Central memory CD8-positive, alpha-beta T cell (primary cell): ENCODE measurements at regions not wholly inside any gene's neighbourhood (a gene's known extent, or its start where the extent isn't known, plus 50 kb on each side); places are given as distances from the start of the nearest gene placed in this dataset.

Source experiments
- ATAC-seq: fragments of 150-1000 bp; cut with Tn5 transposase; replicated peaks from 2 replicates; pipeline ENCODE4 v1.10.0; 2022; ENCODE audit warnings: mild to moderate bottlenecking, moderate FRiP score, moderate number of reproducible peaks; ENCODE audit not compliant: poor library complexity, severe bottlenecking; ENCODE audit errors: extremely low read depth
- DNase-seq, 2 donors: peaks; one replicate each; pipeline ENCODE4 v3.0.0; 2021; ENCODE audit warnings: low spot score in 2 of 2
- H3K27ac Mint-ChIP-seq: one replicate; pipeline ENCODE4 v1.8.0; 2022; ENCODE audit warnings: low read depth, mild to moderate bottlenecking, moderate library complexity, mixed read lengths
- H3K27me3 Mint-ChIP-seq: one replicate; pipeline ENCODE4 v1.8.0; 2022; ENCODE audit warnings: mixed read lengths
- H3K36me3 Mint-ChIP-seq: one replicate; pipeline ENCODE4 v1.8.0; 2022; ENCODE audit warnings: mild to moderate bottlenecking, moderate library complexity, mixed read lengths; ENCODE audit not compliant: insufficient read depth
- H3K4me1 Mint-ChIP-seq: one replicate; pipeline ENCODE4 v1.8.0; 2022; ENCODE audit warnings: mixed read lengths
- H3K4me3 Mint-ChIP-seq: one replicate; pipeline ENCODE4 v1.8.0; 2022; ENCODE audit warnings: mild to moderate bottlenecking, moderate library complexity, mixed read lengths
- H3K9me3 Mint-ChIP-seq: one replicate; pipeline ENCODE4 v1.8.0; 2022; ENCODE audit warnings: mixed read lengths

- Mint-ChIP-seq H3K27ac (no peak overlapping the region), H3K9me3 (no peaks in the 10 kb centered on the region), H3K4me3 (no peak overlapping the region), H3K27me3 (no peaks in the 10 kb centered on the region), H3K36me3 (peaks cover 2% of the 10 kb centered on the region), H3K4me1 (no peaks in the 10 kb centered on the region)
- no peak for ATAC-seq
- no peak for DNase-seq
Observed at GRCh38 chr3:144350125-144350524, 378.5 kb downstream of the DIPK2A start.

DNA sequence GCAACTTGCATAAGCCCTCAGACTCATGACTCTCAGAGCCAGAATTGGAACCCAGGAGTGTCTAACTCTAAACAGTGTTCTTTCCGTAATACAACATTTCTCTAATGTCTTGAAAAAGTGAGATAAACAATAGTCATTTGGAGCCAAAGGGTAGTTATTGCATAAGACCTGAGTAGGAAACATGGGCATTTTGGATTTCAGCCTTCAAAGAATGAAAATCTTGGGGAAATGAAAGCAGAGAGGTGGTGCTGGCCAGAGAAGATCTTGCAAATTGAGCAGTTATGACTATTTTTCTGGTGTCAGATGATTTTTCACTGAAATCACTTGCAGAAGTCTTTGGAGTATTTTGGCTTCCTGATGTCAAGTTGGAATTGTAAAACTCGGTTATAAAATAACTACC lies 379.4 kb downstream of the DIPK2A start:
- Mint-ChIP-seq H3K36me3 (peaks cover 2% of the 10 kb centered on the region), H3K4me3 (no peak overlapping the region), H3K4me1 (no peaks in the 10 kb centered on the region), H3K9me3 (no peaks in the 10 kb centered on the region), H3K27ac (no peak overlapping the region), H3K27me3 (no peaks in the 10 kb centered on the region)
- DNase-seq = no peak
- ATAC-seq = no peak

- no peaks in the 10 kb centered on the region for H3K9me3 Mint-ChIP-seq
- DNase-seq (no peak), ATAC-seq (no peak)
- no peak overlapping the region for H3K27ac Mint-ChIP-seq
- H3K4me3 Mint-ChIP-seq = no peak overlapping the region
- H3K27me3 Mint-ChIP-seq = no peaks in the 10 kb centered on the region
- peaks cover 2% of the 10 kb centered on the region for H3K36me3 Mint-ChIP-seq
- H3K4me1 Mint-ChIP-seq = no peaks in the 10 kb centered on the region
Observed at GRCh38 chr3:144351773-144352365, 380.2 kb downstream of the DIPK2A start.

- no peaks in the 10 kb centered on the region for H3K36me3 Mint-ChIP-seq
- DNase-seq (no peak), ATAC-seq (no peak)
- H3K9me3 Mint-ChIP-seq = no peaks in the 10 kb centered on the region
- no peaks in the 10 kb centered on the region for H3K27me3 Mint-ChIP-seq
- no peak overlapping the region for H3K27ac Mint-ChIP-seq
- H3K4me1 Mint-ChIP-seq = no peaks in the 10 kb centered on the region
- H3K4me3 Mint-ChIP-seq = no peak overlapping the region
Observed at GRCh38 chr3:144358191-144358590, 386.6 kb downstream of the DIPK2A start.

- Mint-ChIP-seq H3K4me1 (no peaks in the 10 kb centered on the region), H3K4me3 (no peak overlapping the region), H3K9me3 (no peaks in the 10 kb centered on the region), H3K27me3 (no peaks in the 10 kb centered on the region), H3K27ac (no peak overlapping the region), H3K36me3 (no peaks in the 10 kb centered on the region)
- no peak for DNase-seq
- ATAC-seq = no peak
Observed at GRCh38 chr3:144361002-144361401, 389.4 kb downstream of the DIPK2A start.

DNA sequence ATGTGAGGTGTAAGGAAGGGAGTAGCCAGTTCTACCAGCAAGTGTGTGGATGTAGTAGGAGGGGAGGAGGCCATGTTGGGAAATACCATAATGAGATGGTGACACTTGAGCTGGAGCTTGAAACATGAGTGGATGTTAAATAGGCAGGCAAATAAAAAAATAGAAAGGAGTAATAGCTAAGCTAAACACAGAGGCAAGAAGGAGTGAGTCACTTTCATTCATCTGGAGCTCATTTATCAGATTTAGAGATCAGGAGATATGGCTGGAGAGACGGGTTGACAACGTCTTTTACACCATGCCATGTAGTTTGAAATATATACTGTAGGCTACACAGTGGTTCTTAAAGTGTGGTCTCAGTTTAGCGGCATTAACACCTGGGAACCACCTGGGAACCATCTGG lies 390.5 kb downstream of the DIPK2A start:
- DNase-seq (no peak), ATAC-seq (no peak)
- H3K27me3 Mint-ChIP-seq = no peaks in the 10 kb centered on the region
- H3K27ac Mint-ChIP-seq = no peak overlapping the region
- H3K4me1 Mint-ChIP-seq = no peaks in the 10 kb centered on the region
- no peaks in the 10 kb centered on the region for H3K9me3 Mint-ChIP-seq
- H3K36me3 Mint-ChIP-seq = no peaks in the 10 kb centered on the region
- H3K4me3 Mint-ChIP-seq = no peak overlapping the region

- Mint-ChIP-seq H3K9me3 (peaks cover 7% of the 10 kb centered on the region), H3K27me3 (no peaks in the 10 kb centered on the region), H3K36me3 (no peaks in the 10 kb centered on the region), H3K4me3 (no peak overlapping the region), H3K27ac (no peak overlapping the region), H3K4me1 (no peaks in the 10 kb centered on the region)
- ATAC-seq (no peak), DNase-seq (no peak)
Observed at GRCh38 chr3:144363856-144364255, 392.2 kb downstream of the DIPK2A start.

GRCh38 chr3:144364737-144365136 lies 393.1 kb downstream of the DIPK2A start:
- Mint-ChIP-seq H3K36me3 (no peaks in the 10 kb centered on the region), H3K27ac (no peak overlapping the region), H3K4me3 (no peak overlapping the region), H3K9me3 (peaks cover 7% of the 10 kb centered on the region), H3K27me3 (no peaks in the 10 kb centered on the region), H3K4me1 (no peaks in the 10 kb centered on the region)
- no peak for ATAC-seq
- no peak for DNase-seq

- H3K27ac Mint-ChIP-seq = no peak overlapping the region
- H3K9me3 Mint-ChIP-seq = peaks cover 15% of the 10 kb centered on the region
- no peaks in the 10 kb centered on the region for H3K4me1 Mint-ChIP-seq
- ATAC-seq (no peak), DNase-seq (no peak)
- H3K27me3 Mint-ChIP-seq = no peaks in the 10 kb centered on the region
- H3K4me3 Mint-ChIP-seq = no peak overlapping the region
- H3K36me3 Mint-ChIP-seq = no peaks in the 10 kb centered on the region
Observed at GRCh38 chr3:144369129-144369879, 397.7 kb downstream of the DIPK2A start.

GRCh38 chr3:144375088-144375487 lies 403.5 kb downstream of the DIPK2A start:
- Mint-ChIP-seq H3K27me3 (no peaks in the 10 kb centered on the region), H3K27ac (no peak overlapping the region), H3K4me3 (no peak overlapping the region), H3K36me3 (peaks cover 2% of the 10 kb centered on the region), H3K4me1 (no peaks in the 10 kb centered on the region), H3K9me3 (peaks cover 7% of the 10 kb centered on the region)
- ATAC-seq (no peak), DNase-seq (no peak)

DNA sequence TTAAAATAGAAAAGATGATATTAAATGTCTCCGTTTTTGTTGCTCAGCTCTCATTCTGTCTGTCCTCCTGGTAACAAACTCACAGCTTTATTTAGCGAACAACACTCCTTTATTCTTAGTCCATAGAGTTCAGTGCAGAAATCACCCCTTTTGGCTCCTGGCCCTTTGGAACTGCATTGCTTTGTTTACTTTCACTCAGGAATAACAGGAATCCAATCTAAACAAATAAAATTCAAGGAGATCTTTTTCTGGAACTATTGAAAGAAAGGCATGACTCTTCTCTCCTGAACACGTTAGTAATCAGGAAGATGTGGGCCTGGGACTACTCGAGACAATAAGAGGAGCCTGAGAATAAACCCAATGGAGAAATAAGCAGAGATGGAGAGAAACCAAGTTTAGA lies 409.2 kb downstream of the DIPK2A start:
- Mint-ChIP-seq H3K27ac (no peak overlapping the region), H3K27me3 (no peaks in the 10 kb centered on the region), H3K36me3 (no peaks in the 10 kb centered on the region), H3K9me3 (no peaks in the 10 kb centered on the region), H3K4me1 (no peaks in the 10 kb centered on the region), H3K4me3 (no peak overlapping the region)
- ATAC-seq (no peak), DNase-seq (no peak)

DNA sequence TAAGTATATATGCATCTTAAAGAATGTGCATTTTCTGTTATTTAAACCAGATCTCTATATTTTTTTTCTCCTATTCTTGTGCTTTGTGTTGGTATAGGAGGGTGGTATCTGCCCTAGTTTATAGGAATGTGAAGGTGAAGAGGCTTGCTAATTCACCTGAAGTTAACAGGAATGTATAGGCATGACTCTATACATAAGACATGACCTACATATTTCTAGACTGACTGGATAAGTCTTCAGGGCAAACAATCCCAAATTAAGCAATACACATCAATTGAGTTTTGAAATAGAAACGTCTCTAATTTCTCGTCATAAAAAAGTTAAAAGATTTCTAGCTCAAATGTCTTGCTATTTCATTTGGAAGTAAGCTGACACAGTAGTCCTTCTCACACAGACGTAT lies 410.0 kb downstream of the DIPK2A start:
- Mint-ChIP-seq H3K4me1 (no peaks in the 10 kb centered on the region), H3K27me3 (no peaks in the 10 kb centered on the region), H3K4me3 (no peak overlapping the region), H3K36me3 (no peaks in the 10 kb centered on the region), H3K27ac (no peak overlapping the region), H3K9me3 (no peaks in the 10 kb centered on the region)
- ATAC-seq (no peak), DNase-seq (no peak)

GRCh38 chr3:144384241-144384979 lies 412.8 kb downstream of the DIPK2A start:
- no peak overlapping the region for H3K4me3 Mint-ChIP-seq
- no peaks in the 10 kb centered on the region for H3K9me3 Mint-ChIP-seq
- ATAC-seq (no peak), DNase-seq (no peak)
- H3K27me3 Mint-ChIP-seq = no peaks in the 10 kb centered on the region
- no peak overlapping the region for H3K27ac Mint-ChIP-seq
- peaks cover 2% of the 10 kb centered on the region for H3K36me3 Mint-ChIP-seq
- no peaks in the 10 kb centered on the region for H3K4me1 Mint-ChIP-seq
